Neutrophil (primary cell): ENCODE measurements at regions not wholly inside any gene's neighbourhood (a gene's known extent, or its start where the extent isn't known, plus 50 kb on each side); places are given as distances from the start of the nearest gene placed in this dataset.

Source experiments
- H3K27ac ChIP-seq: fragments of 200-600 bp; sonication (generic); 2 replicates; pipeline ENCODE4 v1.5.1; 2016; ENCODE audit warnings: mild to moderate bottlenecking, moderate library complexity
- H3K27me3 ChIP-seq: fragments of 200-600 bp; sonication (generic); 2 replicates; pipeline ENCODE4 v1.6.0; 2016; ENCODE audit warnings: mild to moderate bottlenecking
- H3K36me3 ChIP-seq: fragments of 200-600 bp; sonication (generic); 2 replicates; pipeline ENCODE4 v1.5.1; 2017
- H3K4me1 ChIP-seq, 2 experiments: fragments of 200-600 bp in 1 of 2; sonication (generic) in 1 of 2; 1 replicate in 1 of 2; 2 replicates in 1 of 2; pipeline versions ENCODE4 v1.5.1 to v1.6.1; 2013 to 2016; ENCODE audit warnings: low read depth in 1 of 2, low read length in 1 of 2, mild to moderate bottlenecking in 1 of 2, moderate library complexity in 1 of 2; ENCODE audit not compliant: control insufficient read depth in 1 of 2, insufficient read depth in 1 of 2
- H3K4me3 ChIP-seq, 2 experiments: fragments of 200-600 bp in 1 of 2; sonication (generic) in 1 of 2; 1 replicate in 1 of 2; 2 replicates in 1 of 2; pipeline ENCODE4 v1.5.1; 2013 to 2016; ENCODE audit warnings: low read depth in 1 of 2, low read length in 1 of 2, mild to moderate bottlenecking in 1 of 2, moderate library complexity in 1 of 2
- H3K9me3 ChIP-seq: fragments of 200-600 bp; sonication (generic); 2 replicates; pipeline ENCODE4 v1.5.1; 2016
- CTCF ChIP-seq: fragments of 200-600 bp; sonication (generic); IDR thresholded peaks from 2 replicates; pipeline ENCODE4 v1.5.1; 2016; ENCODE audit warnings: antibody characterized with exemption

- H3K36me3 ChIP-seq = no peaks in the 10 kb centered on the region
- no peak overlapping the region for H3K27ac ChIP-seq
- no peak overlapping the region for H3K4me3 ChIP-seq
- TF ChIP-seq CTCF = no peak
- H3K27me3 ChIP-seq = no peaks in the 10 kb centered on the region
- peaks cover 2 to 3% of the 10 kb centered on the region in 2 experiments for H3K4me1 ChIP-seq
- no peaks in the 10 kb centered on the region for H3K9me3 ChIP-seq
Measured at GRCh38 chr4:146098397-146098796, 77.1 kb upstream of the LSM6 start.

GRCh38 chr4:146096371-146096770 is 79.1 kb upstream of the LSM6 start:
- no peak overlapping the region for H3K27ac ChIP-seq
- no peaks in the 10 kb centered on the region for H3K36me3 ChIP-seq
- H3K9me3 ChIP-seq = no peaks in the 10 kb centered on the region
- H3K4me3 ChIP-seq = no peak overlapping the region
- peaks cover 6% of the 10 kb centered on the region for H3K27me3 ChIP-seq
- TF ChIP-seq CTCF = no peak
- H3K4me1 ChIP-seq = no peaks in the 10 kb centered on the region

GRCh38 chr4:146095860-146096259 is 79.7 kb upstream of the LSM6 start:
- Histone ChIP-seq H3K4me1 (no peaks in the 10 kb centered on the region), H3K9me3 (no peaks in the 10 kb centered on the region), H3K27ac (no peak overlapping the region), H3K36me3 (no peaks in the 10 kb centered on the region), H3K27me3 (peaks cover 6% of the 10 kb centered on the region), H3K4me3 (no peak overlapping the region)
- no peak for TF ChIP-seq CTCF

- Histone ChIP-seq H3K27me3 (peaks cover 6% of the 10 kb centered on the region), H3K27ac (no peak overlapping the region), H3K36me3 (no peaks in the 10 kb centered on the region), H3K9me3 (no peaks in the 10 kb centered on the region), H3K4me3 (no peak overlapping the region), H3K4me1 (no peaks in the 10 kb centered on the region)
- TF ChIP-seq CTCF = peak; percentile 52
Measured at GRCh38 chr4:146095091-146095690, 80.3 kb upstream of the LSM6 start.

- no peak overlapping the region for H3K4me3 ChIP-seq
- no peaks in the 10 kb centered on the region for H3K36me3 ChIP-seq
- H3K9me3 ChIP-seq = no peaks in the 10 kb centered on the region
- H3K27ac ChIP-seq = no peak overlapping the region
- TF ChIP-seq CTCF = no peak
- peaks cover 49% of the 10 kb centered on the region for H3K27me3 ChIP-seq
- H3K4me1 ChIP-seq = no peaks in the 10 kb centered on the region
Measured at GRCh38 chr4:146088690-146089089, 86.8 kb upstream of the LSM6 start.

DNA sequence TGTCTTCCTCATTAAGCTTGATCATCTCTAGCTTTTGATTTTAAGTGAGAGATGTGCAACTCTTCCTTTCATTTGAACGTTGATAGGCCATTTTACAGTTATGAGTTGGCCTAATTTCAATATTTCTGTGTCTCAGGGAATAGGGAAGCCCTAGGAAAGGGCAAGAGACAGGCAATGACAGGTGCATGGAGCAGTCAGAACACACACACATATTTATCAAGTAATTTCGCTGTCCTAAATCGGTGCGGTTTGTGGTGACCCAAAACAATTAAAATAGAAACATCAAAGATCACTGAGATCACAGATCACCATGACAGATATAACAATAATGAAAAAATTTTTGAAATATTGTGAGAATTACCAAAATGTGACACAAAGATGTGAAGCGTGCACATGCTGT is 87.7 kb upstream of the LSM6 start:
- Histone ChIP-seq H3K27me3 (peaks cover 48% of the 10 kb centered on the region), H3K27ac (no peak overlapping the region), H3K9me3 (no peaks in the 10 kb centered on the region), H3K4me1 (no peaks in the 10 kb centered on the region), H3K36me3 (no peaks in the 10 kb centered on the region), H3K4me3 (no peak overlapping the region)
- TF ChIP-seq CTCF = no peak
